SK-N-SH (cell line): ENCODE measurements at regions not wholly inside any gene's neighbourhood (a gene's known extent, or its start where the extent isn't known, plus 50 kb on each side); places are given as distances from the start of the nearest gene placed in this dataset.

ENCODE experiments used
- CTCF ChIP-seq: fragments of 200-600 bp; sonication (generic); IDR thresholded peaks from 2 replicates; pipeline ENCODE4 v1.6.1; 2017; ENCODE audit warnings: antibody characterized with exemption, mild to moderate bottlenecking, moderate library complexity
- MEF2A ChIP-seq: IDR thresholded peaks from 2 replicates; pipeline ENCODE4 v1.4.0; 2012; ENCODE audit warnings: low read depth, borderline replicate concordance
- RFX5 ChIP-seq: IDR thresholded peaks from 2 replicates; pipeline ENCODE4 v1.6.1; 2012; ENCODE audit warnings: mild to moderate bottlenecking, improper control_type of control experiment, low read length

DNA sequence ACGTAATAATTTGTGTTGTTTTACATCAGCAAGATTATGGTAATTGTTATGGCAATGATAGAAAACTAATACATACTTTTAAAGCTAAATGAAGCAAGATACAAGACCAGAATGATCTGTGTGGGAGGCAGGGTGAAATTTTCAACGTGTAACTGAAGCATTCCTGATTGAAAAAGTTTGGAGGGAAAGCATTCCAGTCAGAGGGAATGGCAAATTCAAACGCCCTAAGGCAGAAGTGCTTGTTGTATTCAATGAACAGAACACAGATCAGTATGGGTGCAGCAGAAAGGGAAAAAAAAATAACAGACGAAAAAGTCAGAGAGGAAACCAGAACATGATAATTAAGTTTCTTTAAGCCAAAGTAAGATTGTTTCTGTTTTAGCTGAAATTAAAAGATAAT, 928.5 kb upstream of the SLITRK1 start:
- no peak for TF ChIP-seq MEF2A
- no peak for TF ChIP-seq CTCF
- no peak for TF ChIP-seq RFX5
